NCI-H526 (cell line): ENCODE measurements at regions not wholly inside any gene's neighbourhood (a gene's known extent, or its start where the extent isn't known, plus 50 kb on each side); places are given as distances from the start of the nearest gene placed in this dataset.

ENCODE experiments used
- DNase-seq, 2 experiments: peaks; one replicate each; lab custom pipeline; 2025; lab: John Stamatoyannopoulos, UW

GRCh38 chr3:189500798-189501495, 130.2 kb upstream of the TP63 start:
- DNase-seq: no peak

- no peak for DNase-seq
Measured at GRCh38 chr3:189502256-189502655, 128.9 kb upstream of the TP63 start.

GRCh38 chr3:189502676-189503257, 128.4 kb upstream of the TP63 start:
- DNase-seq: no peak

GRCh38 chr3:189507856-189508255, 123.3 kb upstream of the TP63 start:
- DNase-seq: no peak

GRCh38 chr3:189508784-189509501, 122.2 kb upstream of the TP63 start:
- DNase-seq: no peak

- no peak for DNase-seq
Measured at GRCh38 chr3:189512039-189512438, 119.2 kb upstream of the TP63 start.

- no peak for DNase-seq
Measured at GRCh38 chr3:189512821-189513220, 118.4 kb upstream of the TP63 start.

GRCh38 chr3:189513281-189514117, 117.7 kb upstream of the TP63 start:
- no peak for DNase-seq

GRCh38 chr3:189516039-189516438, 115.2 kb upstream of the TP63 start:
- no peak for DNase-seq

- DNase-seq: no peak
Measured at GRCh38 chr3:189517981-189518380, 113.2 kb upstream of the TP63 start.

GRCh38 chr3:189519458-189519857, 111.7 kb upstream of the TP63 start:
- no peak for DNase-seq

- DNase-seq: no peak
Measured at GRCh38 chr3:189529468-189529867, 101.7 kb upstream of the TP63 start.

GRCh38 chr3:189529889-189530471, 101.2 kb upstream of the TP63 start:
- no peak for DNase-seq

- DNase-seq: no peak
Measured at GRCh38 chr3:189530822-189531221, 100.4 kb upstream of the TP63 start.

GRCh38 chr3:189531271-189531670, 99.9 kb upstream of the TP63 start:
- no peak for DNase-seq

GRCh38 chr3:189534531-189534930, 96.7 kb upstream of the TP63 start:
- no peak for DNase-seq

GRCh38 chr3:189537135-189537534, 94.1 kb upstream of the TP63 start:
- peak in 1 of 2 experiments; percentile 6 for DNase-seq

- no peak for DNase-seq
Measured at GRCh38 chr3:189547448-189547847, 83.7 kb upstream of the TP63 start.

- no peak for DNase-seq
Measured at GRCh38 chr3:189548053-189548452, 83.1 kb upstream of the TP63 start.

- no peak for DNase-seq
Measured at GRCh38 chr3:189551007-189551406, 80.2 kb upstream of the TP63 start.

- no peak for DNase-seq
Measured at GRCh38 chr3:189554868-189555557, 76.2 kb upstream of the TP63 start.

GRCh38 chr3:189555558-189555881, 75.7 kb upstream of the TP63 start:
- DNase-seq: no peak
